Fibroblast of lung (primary cell): ENCODE measurements at regions not wholly inside any gene's neighbourhood (a gene's known extent, or its start where the extent isn't known, plus 50 kb on each side); places are given as distances from the start of the nearest gene placed in this dataset.

Source experiments
- EZH2 ChIP-seq: IDR thresholded peaks from 2 replicates; pipeline ENCODE4 v1.5.1; 2012; ENCODE audit warnings: low read length, control low read depth, mild to moderate bottlenecking; ENCODE audit errors: missing control alignments
- TF ChIP-seq, protein P1 (sequence below), 2 donors: IDR thresholded peaks in 1 of 2; conservative IDR thresholded peaks in 1 of 2; 1 replicate in 1 of 2; 2 replicates in 1 of 2; pipeline ENCODE4 v1.5.1; 2011 to 2012; ENCODE audit warnings: low read length in 2 of 2, control low read depth in 1 of 2, inconsistent platforms in 1 of 2, low read depth in 1 of 2, mild to moderate bottlenecking in 1 of 2

- TF ChIP-seq, protein P1, sequence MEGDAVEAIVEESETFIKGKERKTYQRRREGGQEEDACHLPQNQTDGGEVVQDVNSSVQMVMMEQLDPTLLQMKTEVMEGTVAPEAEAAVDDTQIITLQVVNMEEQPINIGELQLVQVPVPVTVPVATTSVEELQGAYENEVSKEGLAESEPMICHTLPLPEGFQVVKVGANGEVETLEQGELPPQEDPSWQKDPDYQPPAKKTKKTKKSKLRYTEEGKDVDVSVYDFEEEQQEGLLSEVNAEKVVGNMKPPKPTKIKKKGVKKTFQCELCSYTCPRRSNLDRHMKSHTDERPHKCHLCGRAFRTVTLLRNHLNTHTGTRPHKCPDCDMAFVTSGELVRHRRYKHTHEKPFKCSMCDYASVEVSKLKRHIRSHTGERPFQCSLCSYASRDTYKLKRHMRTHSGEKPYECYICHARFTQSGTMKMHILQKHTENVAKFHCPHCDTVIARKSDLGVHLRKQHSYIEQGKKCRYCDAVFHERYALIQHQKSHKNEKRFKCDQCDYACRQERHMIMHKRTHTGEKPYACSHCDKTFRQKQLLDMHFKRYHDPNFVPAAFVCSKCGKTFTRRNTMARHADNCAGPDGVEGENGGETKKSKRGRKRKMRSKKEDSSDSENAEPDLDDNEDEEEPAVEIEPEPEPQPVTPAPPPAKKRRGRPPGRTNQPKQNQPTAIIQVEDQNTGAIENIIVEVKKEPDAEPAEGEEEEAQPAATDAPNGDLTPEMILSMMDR (conservative IDR thresholded peaks at IDR 0.05 in 1 of 2, IDR thresholded peaks at IDR 0.05 in 1 of 2; ENCODE audit: low read depth in 1 of 2, low read length in 2 of 2), result no peak
- no peak for TF ChIP-seq EZH2
Measured at GRCh38 chrX:805988-806387, 175.4 kb downstream of the SHOX start.
